ENCODE measurements at regions not wholly inside any gene's neighbourhood (a gene's known extent, or its start where the extent isn't known, plus 50 kb on each side); places are given as distances from the start of the nearest gene placed in this dataset.

- no peak for TF ChIP-seq EZH2 (IDR thresholded peaks at IDR 0.05; ENCODE audit: borderline replicate concordance, low read depth, low read length, severe bottlenecking)
- no peak for TF ChIP-seq CTCF (IDR thresholded peaks at IDR 0.05; ENCODE audit: borderline replicate concordance, extremely low read depth, low read length, poor library complexity, severe bottlenecking)
Observed at GRCh38 chr11:104404231-104405175, 240.6 kb upstream of the PDGFD start.

Data from DND-41 (cell line).